ENCODE measurements at regions not wholly inside any gene's neighbourhood (a gene's known extent, or its start where the extent isn't known, plus 50 kb on each side); places are given as distances from the start of the nearest gene placed in this dataset.

- TF ChIP-seq CTCF (IDR thresholded peaks at IDR 0.05) = no peak
- TF ChIP-seq POLR2A (IDR thresholded peaks at IDR 0.05) = no peak
These were observed 155.6 kb downstream of the SLC6A15 start for GRCh38 chr12:84756961-84757360.

Measured in right lobe of liver (tissue), 4 donors.